Muscle of leg (tissue), 3 donors: ENCODE measurements at regions not wholly inside any gene's neighbourhood (a gene's known extent, or its start where the extent isn't known, plus 50 kb on each side); places are given as distances from the start of the nearest gene placed in this dataset.

Experiments used
- DNase-seq: peaks from one replicate; pipeline ENCODE4 v3.0.0; 2013
- H3K27ac ChIP-seq: one replicate; pipeline ENCODE4 v1.5.1; 2013; ENCODE audit warnings: mild to moderate bottlenecking, low read length, control low read depth
- H3K27me3 ChIP-seq: one replicate; pipeline ENCODE4 v1.6.1; 2013; ENCODE audit warnings: low read length; ENCODE audit not compliant: control insufficient read depth, insufficient read depth
- H3K36me3 ChIP-seq: one replicate; pipeline ENCODE4 v1.6.1; 2013; ENCODE audit warnings: low read length; ENCODE audit not compliant: control insufficient read depth, insufficient read depth
- H3K4me1 ChIP-seq: one replicate; pipeline ENCODE4 v1.6.1; 2013; ENCODE audit warnings: low read length; ENCODE audit not compliant: control insufficient read depth, insufficient read depth
- H3K4me3 ChIP-seq: one replicate; pipeline ENCODE4 v1.5.1; 2013; ENCODE audit warnings: low read length, control low read depth
- H3K9me3 ChIP-seq: replicated peaks from 2 replicates; pipeline ENCODE4 v1.6.1; 2013; ENCODE audit warnings: low read depth, low read length; ENCODE audit not compliant: control insufficient read depth
- WGBS: methylation state at CpG from one replicate; pipeline ENCODE4 v1.1.5; 2013; ENCODE audit warnings: missing lambda C conversion rate; ENCODE audit not compliant: insufficient coverage; 5-methylcytosine and 5-hydroxymethylcytosine counted together

- Histone ChIP-seq H3K9me3 (no peaks in the 10 kb centered on the region), H3K36me3 (no peaks in the 10 kb centered on the region), H3K4me3 (no peak overlapping the region), H3K27ac (no peak overlapping the region), H3K4me1 (no peaks in the 10 kb centered on the region), H3K27me3 (no peaks in the 10 kb centered on the region)
- DNase-seq: no peak
Measured at GRCh38 chr2:194619366-194619765, 1037.7 kb upstream of the SLC39A10 start.

DNA sequence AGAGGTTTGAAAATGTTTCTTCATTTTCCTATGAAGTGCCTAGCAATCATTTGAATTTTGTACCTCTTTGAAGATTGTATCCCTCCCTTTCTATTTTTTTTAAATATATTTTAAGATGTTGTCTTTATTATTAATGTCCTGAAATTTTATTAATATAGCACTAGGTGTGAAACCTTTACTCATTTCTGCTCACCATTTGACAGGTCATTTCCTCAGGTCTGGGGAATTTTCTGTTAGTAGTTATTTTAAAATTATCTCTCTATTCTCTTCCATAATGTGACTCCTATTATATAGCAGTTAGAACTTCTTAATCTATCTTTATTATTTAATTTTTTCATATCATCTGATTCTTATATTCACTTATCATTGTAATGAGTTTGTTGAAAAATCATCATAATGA lies 1038.6 kb upstream of the SLC39A10 start:
- H3K27ac ChIP-seq: no peak overlapping the region

GRCh38 chr2:194616334-194616733 lies 1040.7 kb upstream of the SLC39A10 start:
- DNase-seq: no peak
- Histone ChIP-seq H3K9me3 (no peaks in the 10 kb centered on the region), H3K27ac (no peak overlapping the region), H3K4me1 (no peaks in the 10 kb centered on the region), H3K36me3 (no peaks in the 10 kb centered on the region), H3K4me3 (no peak overlapping the region), H3K27me3 (no peaks in the 10 kb centered on the region)
- WGBS: no CpG with 5 or more reads among the region's 1 CpG

More for the DNA sequence above, 1038.6 kb upstream of the SLC39A10 start:
- Histone ChIP-seq H3K27me3 (no peaks in the 10 kb centered on the region), H3K4me1 (no peaks in the 10 kb centered on the region), H3K9me3 (no peaks in the 10 kb centered on the region), H3K36me3 (no peaks in the 10 kb centered on the region), H3K4me3 (no peak overlapping the region)
- no peak for DNase-seq

GRCh38 chr2:194610297-194610696 lies 1046.7 kb upstream of the SLC39A10 start:
- no peak for DNase-seq
- H3K27ac ChIP-seq: no peak overlapping the region
- no peak overlapping the region for H3K4me3 ChIP-seq
- H3K36me3 ChIP-seq: no peaks in the 10 kb centered on the region
- no peaks in the 10 kb centered on the region for H3K27me3 ChIP-seq
- no peaks in the 10 kb centered on the region for H3K4me1 ChIP-seq
- peaks cover 11% of the 10 kb centered on the region for H3K9me3 ChIP-seq

- no peaks in the 10 kb centered on the region for H3K27me3 ChIP-seq
- peaks cover 23% of the 10 kb centered on the region for H3K9me3 ChIP-seq
- no peak for DNase-seq
Measured at GRCh38 chr2:194603429-194603828, 1053.6 kb upstream of the SLC39A10 start.

DNA sequence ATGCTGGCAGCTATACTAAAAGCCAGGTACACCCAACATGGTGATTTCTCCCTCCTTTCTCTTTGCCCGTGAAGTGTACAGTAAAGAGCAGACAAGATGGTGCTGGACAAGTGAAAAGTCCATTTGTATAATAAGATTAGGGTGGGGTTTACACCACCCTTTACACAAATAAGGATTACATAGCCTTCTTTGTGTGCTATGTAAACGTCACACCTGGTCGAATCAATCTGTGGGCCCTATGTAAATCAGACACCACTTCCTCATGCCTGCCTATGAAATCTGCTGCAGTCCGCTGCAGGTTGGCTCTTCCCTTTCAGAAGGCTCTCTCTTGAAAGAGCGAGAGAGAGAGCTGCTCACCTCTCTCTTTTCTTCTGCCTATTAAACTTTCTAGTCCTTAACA lies 1054.3 kb upstream of the SLC39A10 start:
- WGBS: 89% methylated on average over 4 of the region's 5 CpGs
- H3K4me3 ChIP-seq: no peak overlapping the region
- DNase-seq: no peak
- no peak overlapping the region for H3K27ac ChIP-seq
- no peaks in the 10 kb centered on the region for H3K36me3 ChIP-seq
- no peaks in the 10 kb centered on the region for H3K27me3 ChIP-seq
- no peaks in the 10 kb centered on the region for H3K4me1 ChIP-seq
- peaks cover 23% of the 10 kb centered on the region for H3K9me3 ChIP-seq

More at GRCh38 chr2:194603429-194603828, 1053.6 kb upstream of the SLC39A10 start:
- Histone ChIP-seq H3K36me3 (no peaks in the 10 kb centered on the region), H3K4me3 (no peak overlapping the region), H3K4me1 (no peaks in the 10 kb centered on the region), H3K27ac (no peak overlapping the region)
- no CpG with 5 or more reads among the region's 5 CpGs for WGBS

GRCh38 chr2:194591192-194591591 lies 1065.8 kb upstream of the SLC39A10 start:
- Histone ChIP-seq H3K36me3 (no peaks in the 10 kb centered on the region), H3K27ac (no peak overlapping the region), H3K4me1 (no peaks in the 10 kb centered on the region), H3K4me3 (no peak overlapping the region), H3K27me3 (no peaks in the 10 kb centered on the region), H3K9me3 (no peaks in the 10 kb centered on the region)
- no CpG with 5 or more reads among the region's 1 CpG for WGBS
- no peak for DNase-seq

GRCh38 chr2:194587739-194588270 lies 1069.2 kb upstream of the SLC39A10 start:
- DNase-seq: peak; percentile 6
- Histone ChIP-seq H3K4me1 (no peaks in the 10 kb centered on the region), H3K36me3 (no peaks in the 10 kb centered on the region), H3K27ac (no peak overlapping the region), H3K4me3 (no peak overlapping the region), H3K9me3 (no peaks in the 10 kb centered on the region), H3K27me3 (no peaks in the 10 kb centered on the region)
- WGBS: 43% methylated on average over 1 of the region's 1 CpG

DNA sequence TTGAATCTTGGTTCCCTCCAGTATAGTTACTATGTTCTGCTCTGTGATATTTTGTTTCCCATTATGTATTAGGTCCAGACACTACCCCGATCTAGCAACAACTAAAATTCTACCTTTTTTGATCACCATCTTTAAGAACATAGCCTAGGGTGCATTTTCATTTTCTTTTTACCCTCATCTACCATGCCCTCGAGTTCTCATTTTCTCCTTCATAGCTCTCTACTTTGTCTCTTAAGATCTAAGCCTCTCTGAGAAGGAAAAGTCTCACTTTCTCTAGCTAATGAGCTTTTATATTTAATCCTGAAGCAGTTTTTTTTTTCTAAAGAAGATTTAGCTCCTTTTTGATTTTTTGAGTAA lies 1089.4 kb upstream of the SLC39A10 start:
- Histone ChIP-seq H3K27ac (no peak overlapping the region), H3K9me3 (no peaks in the 10 kb centered on the region), H3K27me3 (no peaks in the 10 kb centered on the region), H3K4me1 (no peaks in the 10 kb centered on the region), H3K4me3 (no peak overlapping the region), H3K36me3 (no peaks in the 10 kb centered on the region)
- WGBS: 83% methylated on average over 1 of the region's 2 CpGs
- DNase-seq: no peak

DNA sequence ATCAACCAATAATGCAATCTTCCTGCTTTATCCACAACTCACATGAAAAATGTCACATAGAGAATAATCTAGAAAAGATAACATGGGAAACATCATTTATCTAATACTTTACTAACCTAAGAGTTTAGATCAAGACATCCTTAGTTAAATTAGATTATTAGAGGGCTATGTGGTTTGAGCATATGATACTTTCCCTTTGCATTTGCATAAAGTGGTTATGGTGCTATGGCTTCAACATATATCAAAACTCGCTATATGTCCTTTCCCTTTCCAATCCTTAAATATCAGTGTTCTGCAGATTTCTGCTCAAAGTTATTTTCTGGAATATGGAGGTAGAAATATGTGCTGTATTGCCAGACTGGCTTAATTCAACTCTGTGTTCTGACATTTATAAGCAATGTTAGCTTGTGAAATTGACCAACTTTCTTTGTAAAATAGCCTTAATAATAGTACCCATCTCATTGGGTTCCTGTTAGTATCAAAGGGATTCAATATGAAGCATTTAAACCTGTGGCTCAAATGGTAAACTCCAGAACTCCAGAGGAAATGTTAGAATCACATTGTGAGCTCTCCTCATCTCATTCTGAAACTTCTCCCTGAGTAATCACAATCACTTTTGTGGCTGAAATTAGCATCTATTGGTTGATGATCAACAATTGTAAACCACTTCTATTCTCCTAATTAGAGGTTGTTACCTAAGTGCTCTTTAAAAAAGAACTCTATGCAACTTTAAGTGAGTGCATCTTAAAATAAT lies 1089.9 kb upstream of the SLC39A10 start:
- no peak overlapping the region for H3K4me3 ChIP-seq

DNA sequence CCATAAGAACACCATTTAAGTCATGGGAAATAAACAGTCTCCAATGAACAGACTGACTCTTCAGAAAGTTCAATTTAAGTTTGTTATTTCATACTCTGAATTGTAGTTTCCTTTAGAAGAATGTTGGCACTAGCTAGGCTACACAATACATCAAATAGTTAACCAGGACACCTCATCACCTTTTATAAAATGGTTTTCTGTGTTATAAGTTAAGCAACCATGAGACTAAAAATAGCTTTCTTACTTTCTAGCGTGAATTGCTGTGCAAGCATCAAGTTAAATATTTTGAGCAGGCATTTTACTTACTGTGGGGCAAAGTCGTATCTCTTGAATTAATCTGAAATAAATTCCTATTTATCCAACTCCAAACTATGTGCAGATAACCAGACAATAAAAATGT lies 1092.6 kb upstream of the SLC39A10 start:
- no CpG with 5 or more reads among the region's 2 CpGs for WGBS
- H3K4me1 ChIP-seq: no peaks in the 10 kb centered on the region
- no peaks in the 10 kb centered on the region for H3K27me3 ChIP-seq
- H3K27ac ChIP-seq: no peak overlapping the region
- no peaks in the 10 kb centered on the region for H3K36me3 ChIP-seq
- no peaks in the 10 kb centered on the region for H3K9me3 ChIP-seq
- peak; percentile 20 for DNase-seq
- H3K4me3 ChIP-seq: no peak overlapping the region

More for the DNA sequence above, 1089.9 kb upstream of the SLC39A10 start:
- DNase-seq: no peak
- no peaks in the 10 kb centered on the region for H3K36me3 ChIP-seq
- no peaks in the 10 kb centered on the region for H3K27me3 ChIP-seq
- no peak overlapping the region for H3K27ac ChIP-seq
- no peaks in the 10 kb centered on the region for H3K9me3 ChIP-seq
- no peaks in the 10 kb centered on the region for H3K4me1 ChIP-seq
- WGBS: no CpG with 5 or more reads among the region's 1 CpG
